ENCODE measurements at regions not wholly inside any gene's neighbourhood (a gene's known extent, or its start where the extent isn't known, plus 50 kb on each side); places are given as distances from the start of the nearest gene placed in this dataset.

DNA sequence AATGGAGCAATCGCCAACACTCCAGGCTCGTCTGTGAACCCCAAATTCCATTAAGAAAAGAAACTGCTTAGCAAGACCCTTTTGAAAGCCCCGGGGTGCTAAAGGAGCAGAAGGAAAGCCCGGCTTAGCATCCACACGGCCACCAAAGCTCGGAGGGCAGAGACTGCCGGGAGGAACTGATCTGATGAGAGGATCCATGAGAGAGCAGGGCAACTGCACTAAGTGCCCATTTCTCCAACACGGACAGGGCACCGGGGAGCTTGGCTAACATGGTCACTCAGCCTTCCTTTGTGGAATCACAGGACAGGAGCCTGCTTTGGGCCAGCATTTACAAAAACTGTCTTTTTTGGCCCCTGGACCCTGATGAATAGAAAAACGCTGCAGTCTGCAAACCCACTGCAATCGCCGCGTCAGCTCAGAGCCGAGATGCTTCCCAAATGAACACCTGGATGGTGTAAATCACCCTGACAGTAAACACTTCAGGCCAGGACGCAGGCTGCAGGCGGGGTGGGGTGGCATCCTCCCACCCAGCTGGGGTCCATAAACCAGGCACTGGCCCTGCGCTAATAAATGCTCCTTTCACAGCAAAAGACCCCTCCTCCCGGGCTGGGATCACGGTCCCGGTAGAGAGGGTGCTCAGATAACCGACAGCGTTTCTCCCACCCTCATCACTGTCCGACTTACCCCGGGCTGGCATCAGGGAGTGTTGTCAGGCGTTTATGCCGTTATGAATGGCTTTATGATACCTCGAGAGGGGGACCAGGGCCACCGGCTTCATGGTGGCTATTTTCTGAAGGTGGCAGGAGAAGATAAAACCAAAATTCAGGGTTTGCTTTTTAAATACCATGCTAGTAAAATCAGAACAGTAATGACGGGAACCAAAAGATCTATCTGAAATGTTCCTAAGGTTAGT is 299.5 kb downstream of the IRF8 start:
- H3K27ac ChIP-seq (ENCODE audit: low read depth, low read length) = no peak overlapping the region
- ATAC-seq (no peak), DNase-seq (ENCODE audit: low read depth, low spot score) (no peak)
- no peaks in the 10 kb centered on the region for H3K9me2 ChIP-seq (ENCODE audit: insufficient read depth)
- peaks cover 89% of the 10 kb centered on the region for H3K27me3 ChIP-seq (ENCODE audit: insufficient read depth, low read length)
- no peaks in the 10 kb centered on the region for H3K36me3 ChIP-seq (ENCODE audit: control insufficient read depth in 1 of 2, insufficient read depth in 2 of 2, low read length in 2 of 2)
- H3K9ac ChIP-seq (ENCODE audit: low read length) = no peak overlapping the region
- no TSS peak for BruUV-seq (replicated peaks)
- 0 out of 2 replicates have a peak, but pooled peaks have one; percentile 7 for TF ChIP-seq EZH2 (IDR thresholded peaks at IDR 0.05)
- no peak for TF ChIP-seq YY1 (IDR thresholded peaks at IDR 0.05; ENCODE audit: extremely low read depth, insufficient replicate concordance, low read depth, low read length)
- TF ChIP-seq ELF1 (IDR thresholded peaks at IDR 0.05; ENCODE audit: borderline replicate concordance, low read depth) = no peak
- TF ChIP-seq TCF7L2 (IDR thresholded peaks at IDR 0.05; ENCODE audit: borderline replicate concordance, extremely low read depth, insufficient read depth, insufficient read length) = no peak
- TF ChIP-seq CEBPB (IDR thresholded peaks at IDR 0.05; ENCODE audit: low read depth) = no peak
- no peak for TF ChIP-seq SIN3A (IDR thresholded peaks at IDR 0.05; ENCODE audit: low read depth)
- TF ChIP-seq, protein P1, sequence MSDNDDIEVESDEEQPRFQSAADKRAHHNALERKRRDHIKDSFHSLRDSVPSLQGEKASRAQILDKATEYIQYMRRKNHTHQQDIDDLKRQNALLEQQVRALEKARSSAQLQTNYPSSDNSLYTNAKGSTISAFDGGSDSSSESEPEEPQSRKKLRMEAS (IDR thresholded peaks at IDR 0.05) = no peak
- TF ChIP-seq, protein P2, sequence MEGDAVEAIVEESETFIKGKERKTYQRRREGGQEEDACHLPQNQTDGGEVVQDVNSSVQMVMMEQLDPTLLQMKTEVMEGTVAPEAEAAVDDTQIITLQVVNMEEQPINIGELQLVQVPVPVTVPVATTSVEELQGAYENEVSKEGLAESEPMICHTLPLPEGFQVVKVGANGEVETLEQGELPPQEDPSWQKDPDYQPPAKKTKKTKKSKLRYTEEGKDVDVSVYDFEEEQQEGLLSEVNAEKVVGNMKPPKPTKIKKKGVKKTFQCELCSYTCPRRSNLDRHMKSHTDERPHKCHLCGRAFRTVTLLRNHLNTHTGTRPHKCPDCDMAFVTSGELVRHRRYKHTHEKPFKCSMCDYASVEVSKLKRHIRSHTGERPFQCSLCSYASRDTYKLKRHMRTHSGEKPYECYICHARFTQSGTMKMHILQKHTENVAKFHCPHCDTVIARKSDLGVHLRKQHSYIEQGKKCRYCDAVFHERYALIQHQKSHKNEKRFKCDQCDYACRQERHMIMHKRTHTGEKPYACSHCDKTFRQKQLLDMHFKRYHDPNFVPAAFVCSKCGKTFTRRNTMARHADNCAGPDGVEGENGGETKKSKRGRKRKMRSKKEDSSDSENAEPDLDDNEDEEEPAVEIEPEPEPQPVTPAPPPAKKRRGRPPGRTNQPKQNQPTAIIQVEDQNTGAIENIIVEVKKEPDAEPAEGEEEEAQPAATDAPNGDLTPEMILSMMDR (IDR thresholded peaks at IDR 0.05 in 2 of 3, conservative IDR thresholded peaks at IDR 0.05 in 1 of 3; ENCODE audit: borderline replicate concordance in 1 of 3, insufficient read depth in 1 of 3, low read depth in 2 of 3, low read length in 2 of 3) = no peak
- TF ChIP-seq EZH2phosphoT487 (IDR thresholded peaks at IDR 0.05; ENCODE audit: borderline replicate concordance) = no peak; the same call in 1 of the 2 replicates
- no peaks in the 10 kb centered on the region for H3K79me2 ChIP-seq (ENCODE audit: insufficient read depth, low read length)
- no peaks in the 10 kb centered on the region for H3K4me1 ChIP-seq (ENCODE audit: control insufficient read depth in 1 of 2, insufficient read depth in 2 of 2, low read length in 2 of 2)
- RAD21 ChIA-PET (ENCODE audit: low non-redundant PET in 1 of 2, low total read pairs in 2 of 2, uncharacterized antibody in 2 of 2, unreplicated experiment in 2 of 2) = no interaction called here
- CTCF ChIA-PET = no interaction called here
- H3K9me3 ChIP-seq (ENCODE audit: control insufficient read depth in 1 of 2, insufficient read depth in 1 of 2, low read depth in 1 of 2, low read length in 2 of 2) = no peaks in the 10 kb centered on the region
- H2AFZ ChIP-seq (ENCODE audit: low read depth, low read length, poor library complexity, severe bottlenecking) = no peak overlapping the region
- no peaks in the 10 kb centered on the region for H4K20me1 ChIP-seq (ENCODE audit: insufficient read depth)
- no peak overlapping the region for H3K4me2 ChIP-seq (ENCODE audit: low read length)
- H3K4me3 ChIP-seq (replicated peaks in 1 of 2; ENCODE audit: low read depth in 1 of 2, low read length in 2 of 2) = no peak overlapping the region
- POLR2A ChIA-PET = no interaction called here
- intact Hi-C loops (cut with micrococcal nuclease) = no loop called here
